Mammary epithelial cell (primary cell): ENCODE measurements at regions not wholly inside any gene's neighbourhood (a gene's known extent, or its start where the extent isn't known, plus 50 kb on each side); places are given as distances from the start of the nearest gene placed in this dataset.
"Not testable (repeated sequence)": the region's sequence is repeated elsewhere in the genome, so short reads cannot be mapped to it uniquely, and the experiment has no call there.

Experiments used
- EZH2 ChIP-seq: IDR thresholded peaks from 2 replicates; pipeline ENCODE4 v1.6.1; 2012; ENCODE audit warnings: low read length, inconsistent platforms, borderline replicate concordance
- TF ChIP-seq, protein P1 (sequence below), 2 donors: IDR thresholded peaks in 1 of 2; conservative IDR thresholded peaks in 1 of 2; 2 replicates each; pipeline ENCODE4 v1.5.1; 2011 to 2012; ENCODE audit warnings: inconsistent platforms in 2 of 2, low read length in 2 of 2, mild to moderate bottlenecking in 2 of 2, control low read depth in 1 of 2, low read depth in 1 of 2; ENCODE audit not compliant: insufficient read depth in 1 of 2; ENCODE audit errors: extremely low read depth in 1 of 2

DNA sequence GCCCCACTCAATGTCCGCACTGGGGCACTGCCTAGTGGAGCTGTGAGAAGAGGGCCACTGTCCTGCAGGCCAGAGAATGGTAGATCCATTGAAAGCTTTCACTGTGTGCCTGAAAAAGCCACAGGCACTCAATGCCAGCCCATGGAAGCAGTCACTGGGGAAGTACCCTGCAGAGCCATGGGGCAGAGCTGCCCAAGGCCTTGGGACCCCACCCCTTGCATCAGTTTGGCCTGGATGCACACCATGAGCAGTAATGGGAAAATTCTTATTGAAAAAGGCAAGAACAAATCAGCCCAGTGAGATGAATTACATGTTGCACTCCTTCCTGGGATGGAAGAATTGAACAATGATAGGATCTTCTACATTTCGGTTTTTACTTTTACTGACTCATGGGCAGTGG, 447.1 kb downstream of the SPATA31A1 start:
- TF ChIP-seq, protein P1, sequence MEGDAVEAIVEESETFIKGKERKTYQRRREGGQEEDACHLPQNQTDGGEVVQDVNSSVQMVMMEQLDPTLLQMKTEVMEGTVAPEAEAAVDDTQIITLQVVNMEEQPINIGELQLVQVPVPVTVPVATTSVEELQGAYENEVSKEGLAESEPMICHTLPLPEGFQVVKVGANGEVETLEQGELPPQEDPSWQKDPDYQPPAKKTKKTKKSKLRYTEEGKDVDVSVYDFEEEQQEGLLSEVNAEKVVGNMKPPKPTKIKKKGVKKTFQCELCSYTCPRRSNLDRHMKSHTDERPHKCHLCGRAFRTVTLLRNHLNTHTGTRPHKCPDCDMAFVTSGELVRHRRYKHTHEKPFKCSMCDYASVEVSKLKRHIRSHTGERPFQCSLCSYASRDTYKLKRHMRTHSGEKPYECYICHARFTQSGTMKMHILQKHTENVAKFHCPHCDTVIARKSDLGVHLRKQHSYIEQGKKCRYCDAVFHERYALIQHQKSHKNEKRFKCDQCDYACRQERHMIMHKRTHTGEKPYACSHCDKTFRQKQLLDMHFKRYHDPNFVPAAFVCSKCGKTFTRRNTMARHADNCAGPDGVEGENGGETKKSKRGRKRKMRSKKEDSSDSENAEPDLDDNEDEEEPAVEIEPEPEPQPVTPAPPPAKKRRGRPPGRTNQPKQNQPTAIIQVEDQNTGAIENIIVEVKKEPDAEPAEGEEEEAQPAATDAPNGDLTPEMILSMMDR (conservative IDR thresholded peaks at IDR 0.05 in 1 of 2, IDR thresholded peaks at IDR 0.05 in 1 of 2; ENCODE audit: extremely low read depth in 1 of 2, insufficient read depth in 1 of 2, low read depth in 1 of 2, low read length in 2 of 2) = not testable (repeated sequence)
- not testable (repeated sequence) for TF ChIP-seq EZH2
